Mucosa of gallbladder (tissue), 1 donor: ENCODE measurements at regions not wholly inside any gene's neighbourhood (a gene's known extent, or its start where the extent isn't known, plus 50 kb on each side); places are given as distances from the start of the nearest gene placed in this dataset.

Experiments
- DNase-seq: peaks from one replicate; pipeline ENCODE4 v3.0.0-alpha.2; 2020; ENCODE audit warnings: low spot score
- donor health status: DM: no; HTN: no; CAD: no.

- DNase-seq: no peak
Observed at GRCh38 chr13:110773480-110773879, 60.0 kb downstream of the ING1 start.

GRCh38 chr13:110774051-110774450 lies 60.6 kb downstream of the ING1 start:
- no peak for DNase-seq

GRCh38 chr13:110774490-110774889 lies 61.0 kb downstream of the ING1 start:
- DNase-seq: no peak

- DNase-seq: no peak
Observed at GRCh38 chr13:110775576-110775975, 62.1 kb downstream of the ING1 start.

GRCh38 chr13:110777251-110777820 lies 63.8 kb downstream of the ING1 start:
- no peak for DNase-seq

GRCh38 chr13:110779022-110779421 lies 65.5 kb downstream of the ING1 start:
- no peak for DNase-seq

GRCh38 chr13:110780422-110780821 lies 66.9 kb downstream of the ING1 start:
- DNase-seq: no peak

- no peak for DNase-seq
Observed at GRCh38 chr13:110782185-110782584, 68.7 kb downstream of the ING1 start.

GRCh38 chr13:110784704-110785103 lies 71.2 kb downstream of the ING1 start:
- no peak for DNase-seq

GRCh38 chr13:110788778-110789177 lies 75.3 kb downstream of the ING1 start:
- DNase-seq: no peak

GRCh38 chr13:110789871-110790270 lies 76.4 kb downstream of the ING1 start:
- DNase-seq: no peak

- DNase-seq: no peak
Observed at GRCh38 chr13:110790371-110790770, 76.9 kb downstream of the ING1 start.

- no peak for DNase-seq
Observed at GRCh38 chr13:110794209-110794608, 80.7 kb downstream of the ING1 start.

GRCh38 chr13:110797230-110797877 lies 83.9 kb downstream of the ING1 start:
- no peak for DNase-seq

- DNase-seq: no peak
Observed at GRCh38 chr13:110798081-110798994, 84.8 kb downstream of the ING1 start.

GRCh38 chr13:110799246-110800236 lies 86.0 kb downstream of the ING1 start:
- peak; percentile 47 for DNase-seq

GRCh38 chr13:110801044-110801443 lies 87.5 kb downstream of the ING1 start:
- DNase-seq: no peak

GRCh38 chr13:110802260-110802659 lies 88.8 kb downstream of the ING1 start:
- DNase-seq: no peak

GRCh38 chr13:110806636-110807035 lies 93.1 kb downstream of the ING1 start:
- no peak for DNase-seq

GRCh38 chr13:110807546-110807945 lies 94.0 kb downstream of the ING1 start:
- no peak for DNase-seq

GRCh38 chr13:110808138-110808537 lies 94.6 kb downstream of the ING1 start:
- DNase-seq: no peak
